ENCODE measurements at regions not wholly inside any gene's neighbourhood (a gene's known extent, or its start where the extent isn't known, plus 50 kb on each side); places are given as distances from the start of the nearest gene placed in this dataset.
"Not testable (repeated sequence)": the region's sequence is repeated elsewhere in the genome, so short reads cannot be mapped to it uniquely, and the experiment has no call there.

DNA sequence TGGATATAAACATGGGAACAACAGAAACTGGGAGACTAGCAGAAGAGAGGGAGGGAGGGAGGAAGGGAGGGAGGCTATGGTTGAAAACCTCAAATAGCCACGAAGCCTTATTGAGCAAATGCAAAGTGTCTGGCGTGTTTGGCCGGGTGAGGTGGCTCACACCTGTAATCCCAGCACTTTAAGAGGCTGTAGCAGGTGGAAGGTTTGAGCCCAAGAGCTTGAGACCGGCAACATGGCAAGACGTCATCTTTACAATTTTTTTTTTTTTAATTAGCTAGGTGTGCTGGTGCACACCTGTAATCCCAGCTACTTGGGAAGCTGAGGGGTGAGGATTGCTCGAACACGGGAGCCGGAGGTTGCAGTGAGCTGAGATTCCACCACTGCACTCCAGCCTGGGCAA is 139.2 kb upstream of the TPTE start:
- H3K4me2 ChIP-seq (replicated peaks; ENCODE audit: extremely low read depth, low read length, poor library complexity, severe bottlenecking); H3K9ac ChIP-seq (ENCODE audit: insufficient read depth, low read length, poor library complexity, severe bottlenecking); H3K79me2 ChIP-seq (ENCODE audit: insufficient read depth, low read length); H3K27me3 ChIP-seq (ENCODE audit: control insufficient read depth in 2 of 2, insufficient read depth in 2 of 2, low read length in 2 of 2); DNase-seq; H3K27ac Mint-ChIP-seq; H3K4me3 ChIP-seq (replicated peaks in 1 of 3; ENCODE audit: low read depth in 2 of 3, low read length in 3 of 3); H3K27ac ChIP-seq (ENCODE audit: low read depth in 1 of 2, low read length in 2 of 2); H2AFZ ChIP-seq (ENCODE audit: insufficient read depth, low read depth, low read length, poor library complexity, severe bottlenecking); H3K4me1 ChIP-seq (ENCODE audit: control insufficient read depth in 1 of 2, insufficient read depth in 2 of 2, low read length in 2 of 2); H3K36me3 Mint-ChIP-seq; H3K27me3 Mint-ChIP-seq (ENCODE audit: low read depth in 3 of 3); H4K20me1 ChIP-seq (ENCODE audit: insufficient read depth, low read length); H3K4me3 Mint-ChIP-seq; H3K36me3 ChIP-seq (replicated peaks in 1 of 2; ENCODE audit: control insufficient read depth in 1 of 2, insufficient read depth in 2 of 2, low read length in 2 of 2); intact Hi-C loops (cut with micrococcal nuclease); H3K4me1 Mint-ChIP-seq: not testable (repeated sequence)
- WGBS (ENCODE audit: insufficient coverage): 68% methylated on average over 4 of the region's 8 CpGs
- peaks cover 83 to 92% of the 10 kb centered on the region in 2 donors for H3K9me3 ChIP-seq (replicated peaks in 1 of 2; ENCODE audit: control insufficient read depth in 1 of 2, insufficient read depth in 1 of 2, low read length in 2 of 2)
- peaks cover 9 to 22% (median 10%) of the 10 kb centered on the region in 7 donors for H3K9me3 Mint-ChIP-seq

DNA sequence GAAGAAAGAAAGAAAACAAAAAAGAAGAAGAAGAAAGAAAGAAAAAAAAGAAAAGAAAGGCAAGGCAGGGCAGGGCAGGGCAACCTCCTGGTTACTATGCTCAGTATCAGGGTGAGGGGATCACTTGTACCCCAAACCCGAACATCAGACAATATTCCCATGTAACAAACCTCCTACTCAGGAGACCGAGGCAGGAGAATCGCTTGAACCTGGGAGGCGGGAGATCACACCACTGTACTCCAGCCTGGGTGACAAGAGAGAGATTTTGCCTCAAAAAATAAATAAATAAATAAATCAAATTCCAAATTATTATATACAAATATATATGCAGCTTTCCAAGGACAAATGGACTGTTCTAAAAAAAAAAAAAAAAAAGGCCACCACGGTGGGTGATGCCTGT is 138.8 kb upstream of the TPTE start:
- peaks cover 5 to 20% (median 6%) of the 10 kb centered on the region in 7 donors for H3K9me3 Mint-ChIP-seq
- H3K4me1 Mint-ChIP-seq; H3K36me3 ChIP-seq (replicated peaks in 1 of 2; ENCODE audit: control insufficient read depth in 1 of 2, insufficient read depth in 2 of 2, low read length in 2 of 2); H3K9ac ChIP-seq (ENCODE audit: insufficient read depth, low read length, poor library complexity, severe bottlenecking); H3K36me3 Mint-ChIP-seq; H2AFZ ChIP-seq (ENCODE audit: insufficient read depth, low read depth, low read length, poor library complexity, severe bottlenecking); H3K27me3 ChIP-seq (ENCODE audit: control insufficient read depth in 2 of 2, insufficient read depth in 2 of 2, low read length in 2 of 2); DNase-seq; intact Hi-C loops (cut with micrococcal nuclease); H3K4me3 ChIP-seq (replicated peaks in 1 of 3; ENCODE audit: low read depth in 2 of 3, low read length in 3 of 3); H4K20me1 ChIP-seq (ENCODE audit: insufficient read depth, low read length); H3K4me3 Mint-ChIP-seq; H3K27ac Mint-ChIP-seq; H3K27ac ChIP-seq (ENCODE audit: low read depth in 1 of 2, low read length in 2 of 2); H3K4me1 ChIP-seq (ENCODE audit: control insufficient read depth in 1 of 2, insufficient read depth in 2 of 2, low read length in 2 of 2); H3K79me2 ChIP-seq (ENCODE audit: insufficient read depth, low read length); H3K4me2 ChIP-seq (replicated peaks; ENCODE audit: extremely low read depth, low read length, poor library complexity, severe bottlenecking); H3K27me3 Mint-ChIP-seq (ENCODE audit: low read depth in 3 of 3): not testable (repeated sequence)
- WGBS (ENCODE audit: insufficient coverage): no CpG with 5 or more reads among the region's 5 CpGs
- H3K9me3 ChIP-seq (replicated peaks in 1 of 2; ENCODE audit: control insufficient read depth in 1 of 2, insufficient read depth in 1 of 2, low read length in 2 of 2): peaks cover 83 to 89% of the 10 kb centered on the region in 2 donors

DNA sequence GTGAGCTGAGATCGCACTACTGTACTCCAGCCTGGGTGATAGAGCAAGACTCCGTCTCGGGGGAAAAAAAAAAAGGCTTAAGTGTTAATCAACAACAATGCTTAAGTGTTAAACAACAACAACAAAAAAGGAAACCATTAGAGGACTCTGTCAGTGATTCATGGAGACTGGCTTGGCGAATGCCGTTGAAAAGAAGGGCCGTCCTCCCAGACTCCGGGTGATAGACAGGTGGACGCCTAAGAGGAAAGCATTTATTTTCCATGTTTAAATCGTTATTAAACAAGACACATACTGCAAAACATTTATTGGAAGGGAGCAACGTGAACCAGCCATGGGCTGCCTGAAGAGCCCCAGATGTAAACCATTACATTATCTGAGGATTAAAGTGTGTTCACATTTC is 137.8 kb upstream of the TPTE start:
- H3K27me3 Mint-ChIP-seq (ENCODE audit: low read depth in 3 of 3); H3K4me2 ChIP-seq (replicated peaks; ENCODE audit: extremely low read depth, low read length, poor library complexity, severe bottlenecking); H3K9ac ChIP-seq (ENCODE audit: insufficient read depth, low read length, poor library complexity, severe bottlenecking); H3K4me1 Mint-ChIP-seq; H3K79me2 ChIP-seq (ENCODE audit: insufficient read depth, low read length); H3K27me3 ChIP-seq (ENCODE audit: control insufficient read depth in 2 of 2, insufficient read depth in 2 of 2, low read length in 2 of 2); H3K4me1 ChIP-seq (ENCODE audit: control insufficient read depth in 1 of 2, insufficient read depth in 2 of 2, low read length in 2 of 2); H3K27ac ChIP-seq (ENCODE audit: low read depth in 1 of 2, low read length in 2 of 2); H4K20me1 ChIP-seq (ENCODE audit: insufficient read depth, low read length); H3K4me3 Mint-ChIP-seq; H3K36me3 Mint-ChIP-seq; H3K27ac Mint-ChIP-seq; DNase-seq; intact Hi-C loops (cut with micrococcal nuclease); H2AFZ ChIP-seq (ENCODE audit: insufficient read depth, low read depth, low read length, poor library complexity, severe bottlenecking); H3K4me3 ChIP-seq (replicated peaks in 1 of 3; ENCODE audit: low read depth in 2 of 3, low read length in 3 of 3); H3K36me3 ChIP-seq (replicated peaks in 1 of 2; ENCODE audit: control insufficient read depth in 1 of 2, insufficient read depth in 2 of 2, low read length in 2 of 2): not testable (repeated sequence)
- peaks cover 0 to 13% (median 0%) of the 10 kb centered on the region in 7 donors for H3K9me3 Mint-ChIP-seq
- H3K9me3 ChIP-seq (replicated peaks in 1 of 2; ENCODE audit: control insufficient read depth in 1 of 2, insufficient read depth in 1 of 2, low read length in 2 of 2): peaks cover 83 to 87% of the 10 kb centered on the region in 2 donors
- 85% methylated on average over 8 of the region's 10 CpGs for WGBS (ENCODE audit: insufficient coverage)

DNA sequence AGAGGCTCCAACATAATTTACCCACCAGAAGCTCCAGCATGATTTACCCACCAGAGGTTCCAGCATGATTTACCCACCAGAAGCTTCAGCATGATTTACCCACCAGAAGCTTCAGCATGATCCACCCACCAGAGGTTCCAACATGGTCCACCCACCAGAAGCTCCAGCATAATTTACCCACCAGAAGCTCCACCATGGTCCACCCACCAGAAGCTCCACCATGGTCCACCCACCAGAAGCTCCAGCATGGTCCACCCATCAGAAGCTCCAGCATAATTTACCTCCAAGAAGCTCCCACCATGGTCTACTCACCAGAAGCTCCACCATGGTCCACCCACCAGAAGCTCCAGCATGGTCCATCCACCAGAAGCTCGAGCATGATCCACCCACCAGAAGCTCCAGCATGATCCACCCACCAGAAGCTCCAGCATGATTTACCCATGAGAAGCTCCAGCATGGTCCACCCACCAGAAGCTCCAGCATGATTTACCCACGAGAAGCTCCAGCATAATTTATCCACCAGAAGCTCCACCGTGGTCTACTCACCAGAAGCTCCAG is 137.0 kb upstream of the TPTE start:
- H3K4me3 Mint-ChIP-seq; H3K27ac ChIP-seq (ENCODE audit: low read depth in 1 of 2, low read length in 2 of 2); H3K27me3 Mint-ChIP-seq (ENCODE audit: low read depth in 3 of 3); H4K20me1 ChIP-seq (ENCODE audit: insufficient read depth, low read length); H3K4me3 ChIP-seq (replicated peaks in 1 of 3; ENCODE audit: low read depth in 2 of 3, low read length in 3 of 3); H3K36me3 ChIP-seq (replicated peaks in 1 of 2; ENCODE audit: control insufficient read depth in 1 of 2, insufficient read depth in 2 of 2, low read length in 2 of 2); intact Hi-C loops (cut with micrococcal nuclease); H3K4me1 Mint-ChIP-seq; H3K27me3 ChIP-seq (ENCODE audit: control insufficient read depth in 2 of 2, insufficient read depth in 2 of 2, low read length in 2 of 2); H3K4me1 ChIP-seq (ENCODE audit: control insufficient read depth in 1 of 2, insufficient read depth in 2 of 2, low read length in 2 of 2); H3K27ac Mint-ChIP-seq; H3K9me3 Mint-ChIP-seq; H3K4me2 ChIP-seq (replicated peaks; ENCODE audit: extremely low read depth, low read length, poor library complexity, severe bottlenecking); H3K36me3 Mint-ChIP-seq; H3K9ac ChIP-seq (ENCODE audit: insufficient read depth, low read length, poor library complexity, severe bottlenecking); H2AFZ ChIP-seq (ENCODE audit: insufficient read depth, low read depth, low read length, poor library complexity, severe bottlenecking); DNase-seq; H3K79me2 ChIP-seq (ENCODE audit: insufficient read depth, low read length): not testable (repeated sequence)
- 75% methylated on average over 1 of the region's 3 CpGs for WGBS (ENCODE audit: insufficient coverage)
- H3K9me3 ChIP-seq (replicated peaks in 1 of 2; ENCODE audit: control insufficient read depth in 1 of 2, insufficient read depth in 1 of 2, low read length in 2 of 2): peaks cover 77 to 82% of the 10 kb centered on the region in 2 donors
